ENCODE measurements at regions not wholly inside any gene's neighbourhood (a gene's known extent, or its start where the extent isn't known, plus 50 kb on each side); places are given as distances from the start of the nearest gene placed in this dataset.

DNA sequence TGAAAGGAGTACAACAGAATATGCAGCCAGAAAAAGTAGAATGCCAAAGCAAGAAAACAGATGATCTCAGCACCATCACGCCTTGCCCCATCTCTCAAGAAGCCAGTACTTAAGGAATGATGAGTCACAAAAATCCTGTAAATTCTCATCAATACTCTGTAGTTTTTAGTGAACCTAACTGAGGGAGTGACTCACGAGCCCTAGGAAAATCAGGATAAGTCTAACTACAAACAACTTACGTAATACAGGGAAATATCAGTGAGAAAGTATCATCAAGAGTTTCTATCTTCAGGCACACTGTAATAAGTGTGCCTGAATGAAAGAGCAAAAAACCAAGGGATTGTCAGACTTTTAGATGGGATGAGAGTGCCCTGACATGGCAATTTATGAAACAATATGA is 644.4 kb downstream of the STPG2 start:
- DNase-seq (ENCODE audit: low read depth, low spot score) (no peak), ATAC-seq (no peak)
- TF ChIP-seq, protein P1, sequence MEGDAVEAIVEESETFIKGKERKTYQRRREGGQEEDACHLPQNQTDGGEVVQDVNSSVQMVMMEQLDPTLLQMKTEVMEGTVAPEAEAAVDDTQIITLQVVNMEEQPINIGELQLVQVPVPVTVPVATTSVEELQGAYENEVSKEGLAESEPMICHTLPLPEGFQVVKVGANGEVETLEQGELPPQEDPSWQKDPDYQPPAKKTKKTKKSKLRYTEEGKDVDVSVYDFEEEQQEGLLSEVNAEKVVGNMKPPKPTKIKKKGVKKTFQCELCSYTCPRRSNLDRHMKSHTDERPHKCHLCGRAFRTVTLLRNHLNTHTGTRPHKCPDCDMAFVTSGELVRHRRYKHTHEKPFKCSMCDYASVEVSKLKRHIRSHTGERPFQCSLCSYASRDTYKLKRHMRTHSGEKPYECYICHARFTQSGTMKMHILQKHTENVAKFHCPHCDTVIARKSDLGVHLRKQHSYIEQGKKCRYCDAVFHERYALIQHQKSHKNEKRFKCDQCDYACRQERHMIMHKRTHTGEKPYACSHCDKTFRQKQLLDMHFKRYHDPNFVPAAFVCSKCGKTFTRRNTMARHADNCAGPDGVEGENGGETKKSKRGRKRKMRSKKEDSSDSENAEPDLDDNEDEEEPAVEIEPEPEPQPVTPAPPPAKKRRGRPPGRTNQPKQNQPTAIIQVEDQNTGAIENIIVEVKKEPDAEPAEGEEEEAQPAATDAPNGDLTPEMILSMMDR (IDR thresholded peaks at IDR 0.05) = no peak
- TF ChIP-seq SIN3A (IDR thresholded peaks at IDR 0.05; ENCODE audit: borderline replicate concordance, insufficient read depth, low read depth, low read length) (no peak), TCF7L2 (IDR thresholded peaks at IDR 0.05; ENCODE audit: low read depth, low read length) (no peak), POLR2AphosphoS5 (IDR thresholded peaks at IDR 0.05; ENCODE audit: low read depth, low read length) (no peak)
- TF ChIP-seq, protein P2, sequence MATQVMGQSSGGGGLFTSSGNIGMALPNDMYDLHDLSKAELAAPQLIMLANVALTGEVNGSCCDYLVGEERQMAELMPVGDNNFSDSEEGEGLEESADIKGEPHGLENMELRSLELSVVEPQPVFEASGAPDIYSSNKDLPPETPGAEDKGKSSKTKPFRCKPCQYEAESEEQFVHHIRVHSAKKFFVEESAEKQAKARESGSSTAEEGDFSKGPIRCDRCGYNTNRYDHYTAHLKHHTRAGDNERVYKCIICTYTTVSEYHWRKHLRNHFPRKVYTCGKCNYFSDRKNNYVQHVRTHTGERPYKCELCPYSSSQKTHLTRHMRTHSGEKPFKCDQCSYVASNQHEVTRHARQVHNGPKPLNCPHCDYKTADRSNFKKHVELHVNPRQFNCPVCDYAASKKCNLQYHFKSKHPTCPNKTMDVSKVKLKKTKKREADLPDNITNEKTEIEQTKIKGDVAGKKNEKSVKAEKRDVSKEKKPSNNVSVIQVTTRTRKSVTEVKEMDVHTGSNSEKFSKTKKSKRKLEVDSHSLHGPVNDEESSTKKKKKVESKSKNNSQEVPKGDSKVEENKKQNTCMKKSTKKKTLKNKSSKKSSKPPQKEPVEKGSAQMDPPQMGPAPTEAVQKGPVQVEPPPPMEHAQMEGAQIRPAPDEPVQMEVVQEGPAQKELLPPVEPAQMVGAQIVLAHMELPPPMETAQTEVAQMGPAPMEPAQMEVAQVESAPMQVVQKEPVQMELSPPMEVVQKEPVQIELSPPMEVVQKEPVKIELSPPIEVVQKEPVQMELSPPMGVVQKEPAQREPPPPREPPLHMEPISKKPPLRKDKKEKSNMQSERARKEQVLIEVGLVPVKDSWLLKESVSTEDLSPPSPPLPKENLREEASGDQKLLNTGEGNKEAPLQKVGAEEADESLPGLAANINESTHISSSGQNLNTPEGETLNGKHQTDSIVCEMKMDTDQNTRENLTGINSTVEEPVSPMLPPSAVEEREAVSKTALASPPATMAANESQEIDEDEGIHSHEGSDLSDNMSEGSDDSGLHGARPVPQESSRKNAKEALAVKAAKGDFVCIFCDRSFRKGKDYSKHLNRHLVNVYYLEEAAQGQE (IDR thresholded peaks at IDR 0.05; ENCODE audit: insufficient read depth in 1 of 2, low read depth in 2 of 2, low read length in 1 of 2) = no peak
- no TSS peak for BruUV-seq (replicated peaks)
- no peaks in the 10 kb centered on the region for H3K36me3 ChIP-seq (ENCODE audit: control insufficient read depth, insufficient read depth, low read length)
- H3K27ac ChIP-seq (ENCODE audit: low read length) = no peak overlapping the region
- ChIA-PET POLR2A (no interaction called here), CTCF (no interaction called here)
- no peaks in the 10 kb centered on the region for H3K4me1 ChIP-seq (ENCODE audit: control insufficient read depth, insufficient read depth, low read length)
- no peak overlapping the region for H3K4me3 ChIP-seq (ENCODE audit: low read depth in 2 of 2, low read length in 2 of 2)
- H3K27me3 ChIP-seq (ENCODE audit: control insufficient read depth, insufficient read depth, low read length) = no peaks in the 10 kb centered on the region
- intact Hi-C loops (cut with micrococcal nuclease; ENCODE audit: unreplicated experiment) = no loop called here
- in situ Hi-C loops (cut with HindIII; ENCODE audit: low pct_unique_long_range_greater_than_20kb, low sequenced_read_pairs) = no loop called here
- H3K9me3 ChIP-seq (ENCODE audit: control insufficient read depth, insufficient read depth, low read depth, low read length) = no peaks in the 10 kb centered on the region

GRCh38 chr4:97500423-97500822 is 642.9 kb downstream of the STPG2 start:
- DNase-seq (ENCODE audit: low read depth, low spot score) (no peak), ATAC-seq (no peak)
- ChIA-PET CTCF (no interaction called here), POLR2A (no interaction called here)
- in situ Hi-C loops (cut with HindIII; ENCODE audit: low pct_unique_long_range_greater_than_20kb, low sequenced_read_pairs) = no loop called here
- TF ChIP-seq TCF7L2 (IDR thresholded peaks at IDR 0.05; ENCODE audit: low read depth, low read length) = no peak
- TF ChIP-seq POLR2AphosphoS5 (IDR thresholded peaks at IDR 0.05; ENCODE audit: low read depth, low read length) = no peak
- TF ChIP-seq, protein P2 (IDR thresholded peaks at IDR 0.05; ENCODE audit: insufficient read depth in 1 of 2, low read depth in 2 of 2, low read length in 1 of 2) = no peak
- TF ChIP-seq SIN3A (IDR thresholded peaks at IDR 0.05; ENCODE audit: borderline replicate concordance, insufficient read depth, low read depth, low read length) = no peak
- TF ChIP-seq, protein P1 (IDR thresholded peaks at IDR 0.05) = no peak
- H3K36me3 ChIP-seq (ENCODE audit: control insufficient read depth, insufficient read depth, low read length) = no peaks in the 10 kb centered on the region
- no peaks in the 10 kb centered on the region for H3K27me3 ChIP-seq (ENCODE audit: control insufficient read depth, insufficient read depth, low read length)
- no peak overlapping the region for H3K27ac ChIP-seq (ENCODE audit: low read length)
- H3K9me3 ChIP-seq (ENCODE audit: control insufficient read depth, insufficient read depth, low read depth, low read length) = no peaks in the 10 kb centered on the region
- BruUV-seq (replicated peaks) = no TSS peak
- H3K4me1 ChIP-seq (ENCODE audit: control insufficient read depth, insufficient read depth, low read length) = no peaks in the 10 kb centered on the region
- H3K4me3 ChIP-seq (ENCODE audit: low read depth in 2 of 2, low read length in 2 of 2) = no peak overlapping the region
- intact Hi-C loops (cut with micrococcal nuclease; ENCODE audit: unreplicated experiment) = no loop called here

Measured in Panc1 (cell line).